NCI-H526 treated with DMSO at 0.1 percent for 48 hours (cell line): ENCODE measurements at regions not wholly inside any gene's neighbourhood (a gene's known extent, or its start where the extent isn't known, plus 50 kb on each side); places are given as distances from the start of the nearest gene placed in this dataset.
"Not testable (repeated sequence)": the region's sequence is repeated elsewhere in the genome, so short reads cannot be mapped to it uniquely, and the experiment has no call there.

ENCODE experiments used
- DNase-seq: peaks from one replicate; lab custom pipeline; 2025; lab: John Stamatoyannopoulos, UW

DNA sequence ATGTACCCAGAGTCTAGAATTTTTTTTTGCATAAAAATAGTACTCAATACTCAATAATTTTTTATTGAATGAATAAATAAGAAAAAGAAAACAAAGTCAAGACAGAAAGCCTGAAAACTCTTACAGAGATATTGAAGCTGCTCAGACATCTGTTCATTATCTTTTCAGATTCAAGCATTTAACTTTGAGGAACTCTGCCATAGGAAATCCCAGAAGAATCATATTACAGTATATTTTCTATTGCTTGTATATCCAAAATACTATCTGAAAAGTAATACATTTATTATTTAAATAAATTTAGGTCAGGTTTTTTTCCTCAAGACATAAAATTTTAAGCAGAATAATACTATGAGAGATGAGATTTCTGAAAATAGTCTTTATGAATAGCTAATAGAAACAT is 755.9 kb upstream of the ADGRL4 start:
- no peak for DNase-seq

DNA sequence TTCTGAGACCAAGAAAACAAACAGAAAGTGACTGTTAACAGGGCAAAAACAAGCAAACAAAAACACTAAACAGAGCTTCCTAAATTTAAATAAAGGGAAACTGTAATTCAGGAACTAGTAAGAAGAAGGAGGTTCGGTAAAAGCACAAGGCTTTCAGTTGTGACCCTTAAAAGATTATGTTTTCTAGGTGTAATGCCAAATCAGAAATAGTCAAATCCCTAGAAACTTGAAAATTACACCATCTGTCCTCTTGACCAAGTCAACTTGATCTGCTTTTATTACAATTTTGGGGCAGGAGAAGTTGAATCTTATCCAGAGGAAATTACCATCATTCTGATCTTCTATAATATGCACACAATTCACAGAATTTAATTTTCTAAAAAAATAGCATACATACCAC is 754.0 kb upstream of the ADGRL4 start:
- DNase-seq, result no peak

DNA sequence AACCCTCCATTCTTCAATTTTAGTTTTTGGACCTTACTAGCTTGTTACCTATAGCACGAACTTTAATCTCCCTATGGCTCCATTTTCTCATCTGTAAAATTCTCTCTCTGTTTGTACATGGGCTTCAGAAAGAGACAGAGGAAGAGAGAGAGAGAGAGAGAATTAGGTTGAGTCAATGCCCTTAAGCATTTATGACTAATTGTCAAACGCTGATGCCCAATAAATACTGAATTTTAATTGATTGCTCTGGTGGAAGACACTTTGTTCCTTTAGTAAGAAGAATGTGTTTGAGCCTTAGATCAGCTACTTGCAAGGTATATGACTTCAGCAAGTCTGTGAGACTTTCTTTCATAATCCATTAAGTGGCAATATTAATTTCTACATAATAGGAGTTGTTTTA is 743.1 kb upstream of the ADGRL4 start:
- DNase-seq, result no peak

DNA sequence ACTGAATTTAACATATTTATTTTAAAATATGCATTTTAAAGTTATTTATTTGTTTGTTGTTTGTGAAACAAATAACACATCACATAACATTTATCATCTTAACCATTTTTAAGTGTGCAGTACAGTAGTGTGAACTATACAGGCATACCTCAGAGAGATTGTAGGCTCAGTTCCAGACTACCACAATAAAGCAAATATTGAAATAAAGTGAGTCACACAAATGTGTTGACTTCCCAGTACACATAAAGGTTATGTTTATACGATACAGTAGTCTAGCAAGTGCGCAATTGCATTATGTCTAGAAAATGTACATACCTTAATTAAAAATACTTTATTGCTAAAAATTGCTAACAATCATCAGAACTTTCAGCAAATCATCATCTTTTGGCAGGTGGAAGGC is 739.4 kb upstream of the ADGRL4 start:
- no peak for DNase-seq

DNA sequence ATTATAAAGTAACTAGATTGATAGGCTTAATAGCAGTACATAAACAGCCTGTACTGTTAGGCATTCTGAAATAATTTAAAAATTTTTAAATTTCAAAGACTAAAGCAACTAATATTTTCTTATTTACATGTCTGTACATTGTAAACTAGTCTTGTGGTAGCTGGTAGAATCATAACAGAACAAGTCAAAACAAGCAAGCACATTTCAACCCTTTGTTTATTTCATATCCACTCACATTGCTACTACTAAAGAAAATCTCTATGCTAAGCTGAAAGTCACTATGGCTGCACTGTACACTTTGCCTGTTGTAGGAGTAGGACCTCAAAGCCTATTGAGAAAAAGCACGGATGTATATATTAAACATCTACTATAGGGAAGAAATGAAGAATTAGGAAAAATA is 738.2 kb upstream of the ADGRL4 start:
- no peak for DNase-seq

DNA sequence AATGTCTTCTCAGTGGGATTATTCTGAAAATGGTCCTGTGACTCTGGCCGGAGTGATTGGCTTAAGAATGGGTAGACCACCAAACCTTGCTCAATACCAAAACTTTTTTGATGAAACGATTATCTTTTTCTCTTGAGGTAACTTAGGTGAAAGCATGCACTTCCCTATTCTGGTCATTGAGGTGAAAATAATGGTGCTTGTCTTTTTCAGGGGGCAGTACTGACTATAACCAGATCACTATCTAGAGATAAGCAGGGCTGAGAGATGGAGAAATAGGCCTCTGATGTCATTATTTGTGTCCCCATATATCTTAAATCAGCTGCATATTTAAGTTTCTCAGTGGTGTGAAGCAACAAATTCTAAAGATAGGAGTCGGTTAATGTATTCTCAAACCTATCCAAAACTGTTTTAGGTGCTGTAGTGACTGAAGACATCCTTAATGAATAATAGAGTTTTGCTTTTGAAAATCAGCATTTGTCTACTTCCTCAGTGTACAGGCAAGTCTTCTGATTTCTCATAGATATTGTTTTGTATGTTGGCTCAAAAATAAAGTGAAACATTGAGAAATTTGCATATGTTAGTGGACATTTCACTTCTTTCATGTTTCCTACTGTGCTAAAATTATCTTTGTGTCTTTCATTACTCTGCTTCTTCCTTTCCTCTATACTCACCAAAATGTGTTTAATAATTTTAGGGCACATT is 735.3 kb upstream of the ADGRL4 start:
- no peak for DNase-seq

DNA sequence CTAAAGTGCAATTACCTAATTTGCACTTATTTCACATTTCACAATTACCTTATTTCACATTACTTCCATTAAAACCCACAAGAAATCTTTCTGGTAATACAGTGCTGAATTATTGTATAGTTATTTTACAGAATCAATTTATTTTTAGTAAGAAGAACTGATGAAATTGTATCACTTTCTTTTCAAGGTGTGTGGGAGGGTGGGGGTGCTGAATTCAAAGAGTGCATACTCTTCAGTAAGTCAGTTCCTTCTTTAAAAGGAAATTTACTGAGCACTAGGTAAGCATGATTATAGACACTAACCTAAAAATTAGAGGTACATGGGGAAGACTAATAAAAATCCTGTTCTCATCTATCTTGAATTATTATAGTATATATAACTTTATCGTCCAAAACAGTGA is 731.6 kb upstream of the ADGRL4 start:
- DNase-seq, result no peak

DNA sequence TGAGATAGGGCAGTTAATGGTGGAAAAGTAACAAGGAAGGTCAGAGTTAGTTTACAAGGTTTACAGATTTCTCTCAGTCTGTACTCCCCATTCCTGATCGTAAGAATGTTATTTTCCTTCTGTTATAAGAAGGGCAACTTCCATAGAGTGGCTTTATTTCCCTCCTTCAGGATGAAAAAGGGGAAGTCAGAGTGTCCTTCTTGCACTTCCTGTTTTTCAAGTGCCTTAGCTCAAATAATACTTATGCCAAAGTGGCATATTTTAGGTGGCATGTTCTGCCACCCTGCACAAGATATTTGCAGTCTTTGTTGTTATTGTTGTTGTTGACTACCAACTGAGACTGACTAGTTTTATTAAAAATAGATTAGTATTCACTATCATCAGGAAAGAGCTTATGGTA is 730.7 kb upstream of the ADGRL4 start:
- DNase-seq, result no peak

DNA sequence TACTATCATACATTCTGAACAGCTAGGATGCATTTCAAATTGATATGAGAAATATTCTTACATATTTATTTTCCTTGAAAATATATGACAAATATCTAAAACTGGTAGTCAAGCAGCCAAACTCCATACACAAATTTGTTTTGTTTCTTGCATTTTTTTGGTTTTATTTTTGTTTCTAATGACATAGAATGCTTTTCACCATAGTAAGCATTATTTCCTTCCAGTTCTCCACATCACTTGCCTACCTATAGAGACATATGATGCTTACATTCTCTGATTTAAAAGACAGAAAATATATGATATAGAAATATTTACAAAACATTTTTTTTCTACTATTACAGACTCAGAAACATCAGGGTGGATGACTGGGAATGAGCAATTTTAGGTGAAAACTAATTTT is 726.4 kb upstream of the ADGRL4 start:
- DNase-seq, result no peak

DNA sequence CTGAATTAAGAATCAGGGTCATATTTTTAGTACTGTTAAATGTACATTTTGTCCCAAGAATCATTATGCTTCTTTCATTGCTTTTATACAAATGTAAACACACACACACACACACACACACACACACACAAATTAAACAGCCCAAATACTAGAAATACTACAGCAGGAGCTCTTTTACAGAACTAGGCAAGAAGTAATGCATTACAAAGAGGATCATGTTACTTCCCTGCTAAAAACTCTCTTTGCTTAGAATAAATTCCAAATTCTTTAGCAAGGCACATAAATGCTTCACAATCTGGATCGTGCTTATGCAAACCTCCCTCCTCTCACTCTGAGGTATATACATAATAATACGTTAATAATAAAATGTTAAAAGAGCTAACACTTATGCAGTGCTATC is 720.4 kb upstream of the ADGRL4 start:
- no peak for DNase-seq

DNA sequence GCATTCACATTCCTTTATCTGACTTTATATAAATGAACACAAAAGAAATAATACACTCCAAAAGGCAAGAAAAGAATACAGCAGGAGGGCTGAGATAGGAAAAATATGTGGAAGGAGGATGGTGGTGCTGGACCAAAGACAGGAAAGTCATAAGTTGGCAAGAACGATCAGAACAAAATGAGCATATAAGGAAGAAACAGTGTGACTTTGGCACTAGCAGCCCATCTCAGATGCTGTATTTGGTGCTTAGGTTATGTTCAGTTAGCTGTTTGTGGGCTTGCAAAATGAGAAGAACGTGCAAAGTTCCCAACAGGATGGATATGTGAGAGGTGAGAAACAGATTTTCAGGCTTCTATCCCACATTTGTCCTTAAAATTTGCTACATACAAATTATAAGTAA is 719.8 kb upstream of the ADGRL4 start:
- no peak for DNase-seq

DNA sequence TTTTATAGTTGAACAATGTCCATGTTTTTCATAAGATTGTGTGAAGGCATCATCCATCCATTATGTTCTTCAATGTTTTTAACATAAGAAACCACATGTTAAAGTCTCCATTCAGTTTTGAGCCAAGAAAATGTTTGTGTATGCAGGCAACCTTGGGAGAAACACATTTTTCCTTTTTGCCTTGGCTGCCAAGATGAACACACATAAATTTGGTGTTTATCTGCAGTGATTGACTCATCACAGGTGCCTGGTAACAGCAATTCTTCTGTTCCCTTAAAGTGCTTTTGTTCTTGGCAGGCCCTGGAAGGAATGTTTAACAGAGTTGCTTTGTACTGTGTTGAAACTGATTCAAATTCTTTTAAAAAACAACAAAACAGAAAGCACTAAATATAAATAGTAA is 709.9 kb upstream of the ADGRL4 start:
- DNase-seq, result no peak

DNA sequence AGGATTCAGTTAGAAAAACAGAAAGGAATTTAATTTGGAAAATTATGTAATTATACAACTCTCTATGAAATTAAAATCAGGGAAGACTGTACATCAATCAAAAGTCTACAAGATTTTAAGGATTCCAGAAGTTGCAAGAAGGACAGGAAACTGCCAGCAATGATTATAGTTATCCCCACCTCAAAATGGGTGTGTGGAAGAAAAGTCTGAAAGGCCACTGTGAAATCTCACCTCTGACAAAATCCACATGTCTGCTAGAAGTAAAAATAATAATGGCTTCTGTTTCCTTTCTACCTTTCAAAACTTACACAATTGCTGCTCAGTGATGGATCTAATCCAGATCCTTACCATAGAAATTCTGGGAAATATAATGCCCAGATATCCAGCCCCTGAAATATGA is 708.1 kb upstream of the ADGRL4 start:
- no peak for DNase-seq

DNA sequence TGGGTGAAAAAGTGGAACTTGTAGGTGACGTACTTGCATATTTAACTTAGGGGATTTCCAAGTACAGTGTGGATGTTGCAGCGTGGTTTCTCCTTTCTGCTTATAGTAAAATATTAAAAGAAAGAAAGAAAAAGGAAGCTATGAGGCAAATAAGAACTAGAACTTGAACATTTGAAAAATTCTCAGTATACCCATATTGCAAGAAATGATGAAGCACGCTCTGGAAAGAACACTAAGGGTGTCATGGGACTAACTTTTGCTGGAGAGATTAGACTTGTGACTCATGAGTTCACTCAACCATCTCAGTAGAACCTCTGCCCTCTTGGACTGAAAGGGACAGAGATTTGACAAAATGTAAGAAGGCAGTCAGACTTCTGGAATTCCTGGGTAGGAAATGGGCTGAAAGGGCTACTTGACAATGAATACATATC is 704.5 kb upstream of the ADGRL4 start:
- DNase-seq, result no peak

DNA sequence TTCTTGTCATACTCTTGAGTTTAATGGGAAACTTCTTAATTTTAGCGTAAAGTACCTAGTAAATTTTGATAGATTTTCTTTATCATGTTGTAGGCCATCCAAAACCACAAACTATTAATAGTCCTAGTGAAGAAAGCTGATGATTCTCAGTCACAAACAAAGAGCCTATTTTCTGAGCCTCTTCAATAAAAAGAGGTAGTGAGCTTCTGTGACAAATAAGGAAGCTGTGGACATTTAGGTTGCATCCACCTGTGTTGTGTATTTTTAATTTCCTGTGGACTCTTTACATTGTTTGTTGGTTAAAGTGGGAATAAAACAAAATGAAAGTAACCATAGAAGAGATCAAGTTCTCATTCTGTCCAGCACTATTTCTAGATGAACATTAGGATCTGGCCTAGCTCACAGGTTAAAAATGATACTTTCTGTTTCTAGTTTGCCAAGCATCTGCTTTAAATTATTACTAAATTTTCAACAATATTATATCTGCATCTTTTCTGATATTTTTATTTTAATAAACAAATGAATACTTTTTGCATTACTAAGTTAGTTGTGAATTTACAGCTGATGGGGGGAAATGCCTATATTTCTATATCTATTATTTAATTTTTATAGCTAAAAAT is 702.2 kb upstream of the ADGRL4 start:
- DNase-seq, result no peak

DNA sequence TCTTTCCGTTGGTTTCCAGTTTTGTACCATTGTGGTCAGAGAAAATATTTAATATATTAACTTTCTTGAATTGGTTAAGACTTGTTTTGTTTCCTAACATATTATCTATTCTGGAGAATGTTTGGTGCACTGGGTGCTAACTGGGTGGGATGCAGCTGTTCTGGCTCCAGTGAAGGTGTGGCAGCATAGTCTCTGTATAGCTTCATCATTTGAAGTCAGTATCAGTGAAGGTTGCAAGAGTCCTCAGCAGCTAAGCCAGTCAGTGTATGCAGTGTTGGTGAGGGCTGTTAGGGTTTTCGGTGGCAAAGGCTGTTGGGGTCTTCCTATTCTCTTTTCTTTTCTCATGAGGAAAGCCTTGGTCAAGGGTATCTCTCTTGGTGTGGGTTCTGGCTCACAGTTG is 698.7 kb upstream of the ADGRL4 start:
- DNase-seq, result no peak

DNA sequence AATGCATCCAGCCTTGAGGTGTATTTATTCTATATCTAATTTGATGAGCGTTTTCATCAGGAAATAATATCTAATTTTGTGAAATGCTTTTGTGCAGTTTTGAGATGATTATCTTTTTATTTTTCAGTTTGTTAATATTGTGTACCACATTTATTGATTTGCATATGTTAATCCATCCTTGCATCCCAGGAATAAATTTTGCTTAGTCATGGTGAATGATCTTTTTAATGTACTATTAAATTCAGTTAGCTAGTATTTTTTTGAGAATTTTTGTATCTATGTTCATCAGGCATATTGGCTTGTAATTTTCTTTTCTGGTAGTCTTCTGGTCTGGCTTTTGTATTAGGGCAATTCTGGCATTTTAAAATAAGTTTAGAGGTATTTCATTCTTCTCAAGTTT is 697.5 kb upstream of the ADGRL4 start:
- no peak for DNase-seq

DNA sequence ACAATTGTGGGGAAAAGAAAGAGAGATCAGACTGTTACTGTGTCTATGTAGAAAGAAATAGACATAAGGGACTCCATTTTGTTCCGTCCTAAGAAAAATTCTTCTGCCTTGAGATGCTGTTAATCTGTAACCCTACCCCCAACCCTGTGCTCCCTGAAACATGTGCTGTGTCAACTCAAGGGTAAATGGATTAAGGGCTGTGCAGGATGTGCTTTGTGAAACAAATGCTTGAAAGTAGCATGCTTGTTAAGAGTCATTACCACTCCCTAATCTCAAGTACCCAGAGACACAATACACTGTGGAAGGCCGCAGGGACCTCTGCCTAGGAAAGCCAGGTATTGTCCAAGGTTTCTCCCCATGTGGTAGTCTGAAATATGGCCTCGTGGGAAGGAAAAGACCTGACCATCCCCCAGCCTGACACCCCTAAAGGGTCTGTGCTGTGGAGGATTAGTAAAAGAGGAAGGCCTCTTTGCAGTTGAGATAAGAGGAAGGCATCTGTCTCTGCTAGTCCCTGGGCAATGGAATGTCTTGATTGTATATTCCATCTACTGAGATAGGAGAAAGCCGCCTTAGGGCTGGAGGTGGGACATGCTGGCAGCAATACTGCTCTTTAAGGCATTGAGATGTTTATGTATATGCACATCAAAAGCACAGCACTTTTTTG is 695.9 kb upstream of the ADGRL4 start:
- DNase-seq, result not testable (repeated sequence)

DNA sequence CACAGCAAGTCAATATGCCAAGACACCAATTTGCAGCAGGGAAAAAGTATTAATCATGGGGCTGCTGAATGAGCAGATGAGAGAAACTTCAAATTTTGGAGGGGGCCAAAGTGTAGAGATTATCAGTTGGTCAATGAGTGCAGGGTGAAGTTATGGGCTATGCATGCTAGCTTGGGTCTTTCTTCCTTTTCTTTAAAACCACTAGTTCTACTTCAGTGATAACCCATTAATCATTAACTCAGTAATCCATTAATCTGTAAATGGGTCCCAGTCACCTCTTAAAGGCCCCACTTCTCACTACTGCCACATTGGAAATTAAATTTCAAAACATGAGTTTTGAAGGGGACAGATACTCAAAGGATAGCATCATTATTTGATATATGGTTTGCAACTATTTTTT is 688.6 kb upstream of the ADGRL4 start:
- DNase-seq, result no peak

DNA sequence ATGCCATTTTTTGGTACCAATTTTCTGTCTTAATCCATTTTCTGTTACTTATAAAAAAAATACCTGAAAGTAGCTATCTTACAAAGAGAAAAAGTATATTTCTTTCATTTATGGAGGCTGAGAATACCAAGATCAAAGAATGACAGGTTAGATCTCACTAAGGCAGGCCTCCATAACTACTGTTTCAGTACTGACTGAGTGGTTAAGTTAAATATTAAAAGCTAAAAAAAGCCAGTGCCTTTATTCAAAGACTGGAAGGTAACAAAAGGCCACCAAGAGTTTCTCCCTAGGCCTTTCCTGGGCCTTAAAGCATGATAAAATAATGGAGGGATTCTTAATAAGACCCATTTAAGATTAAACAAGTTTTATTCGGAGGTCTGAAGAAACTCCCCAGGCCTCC is 687.7 kb upstream of the ADGRL4 start:
- no peak for DNase-seq

DNA sequence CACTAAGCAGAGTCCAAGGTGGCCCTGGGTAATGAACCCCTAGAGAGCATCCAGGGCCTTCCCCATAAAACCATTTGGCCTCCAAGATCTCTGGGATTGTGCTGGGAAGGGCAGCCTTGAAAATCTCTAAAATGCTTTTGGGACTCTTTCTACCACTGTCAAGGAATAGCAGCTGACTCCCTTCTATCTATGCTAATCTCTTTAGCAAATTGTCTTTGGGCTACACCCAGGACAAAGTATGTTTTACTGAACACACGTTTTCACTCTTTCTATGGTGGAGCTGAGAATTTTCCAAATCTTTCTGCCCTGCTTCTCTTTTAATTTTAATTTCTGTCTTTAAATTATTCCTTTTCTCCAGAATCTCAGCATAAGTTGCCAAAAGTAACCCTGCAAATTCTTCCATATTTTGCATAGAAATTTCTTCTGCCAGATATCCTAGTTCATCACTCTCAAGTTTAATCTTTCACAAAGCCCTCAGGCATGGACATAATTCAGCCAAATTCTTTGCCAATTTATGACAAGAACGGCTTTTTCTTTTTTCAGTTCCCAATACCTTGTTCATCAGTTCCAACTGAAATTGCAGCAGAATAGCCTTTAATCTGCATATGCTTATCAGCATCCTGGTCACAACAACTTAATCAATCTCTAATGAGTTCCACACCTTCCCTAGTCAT is 687.0 kb upstream of the ADGRL4 start:
- DNase-seq, result no peak

DNA sequence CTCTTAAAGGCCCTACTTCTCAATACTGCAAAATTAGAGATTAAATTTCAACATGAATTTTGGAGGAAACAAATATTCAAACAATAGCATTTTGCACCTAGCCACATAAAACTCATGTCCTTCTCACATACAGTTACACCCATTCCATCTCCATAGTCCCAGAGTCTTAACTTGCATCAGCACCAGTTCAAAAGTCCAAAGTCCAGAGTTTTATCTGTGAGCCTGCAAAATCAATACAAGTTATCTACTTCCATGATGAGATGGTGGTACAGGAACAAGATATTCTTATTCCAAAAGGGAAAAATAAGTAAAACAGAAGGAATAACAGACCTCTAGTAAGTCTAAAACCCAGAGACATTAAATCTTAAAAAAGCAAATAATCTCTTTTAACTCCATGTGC is 686.0 kb upstream of the ADGRL4 start:
- no peak for DNase-seq

DNA sequence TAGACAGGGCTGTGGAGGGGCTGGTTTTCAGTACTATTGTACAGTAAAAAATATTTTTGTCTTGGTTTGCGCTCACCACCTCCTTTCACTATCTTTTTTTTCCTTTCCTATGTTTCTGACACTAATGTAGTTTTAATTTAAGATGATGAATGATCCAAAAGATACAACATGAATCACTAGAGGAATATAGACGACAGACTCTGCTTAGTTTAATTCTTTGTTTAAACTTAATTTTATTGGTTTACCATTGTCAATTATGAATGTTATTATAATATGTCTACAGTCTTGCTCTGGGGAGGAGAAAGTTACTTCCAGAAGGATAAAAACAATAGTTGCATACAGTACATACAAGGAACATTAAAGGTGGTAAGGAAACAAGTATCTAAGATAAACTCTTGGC is 682.4 kb upstream of the ADGRL4 start:
- no peak for DNase-seq
